IgD-negative memory B cell (primary cell): ENCODE measurements at regions not wholly inside any gene's neighbourhood (a gene's known extent, or its start where the extent isn't known, plus 50 kb on each side); places are given as distances from the start of the nearest gene placed in this dataset.

Source experiments
- H3K27ac Mint-ChIP-seq, 3 donors: one replicate each; pipeline ENCODE4 v1.8.0; 2020 to 2022; ENCODE audit warnings: mild to moderate bottlenecking in 3 of 3, mixed read lengths in 3 of 3, moderate library complexity in 1 of 3
- H3K27me3 Mint-ChIP-seq: one replicate; pipeline ENCODE4 v1.8.0; 2021; ENCODE audit warnings: mixed read lengths
- H3K36me3 Mint-ChIP-seq: one replicate; pipeline ENCODE4 v1.8.0; 2020; ENCODE audit warnings: mild to moderate bottlenecking, mixed read lengths
- H3K4me1 Mint-ChIP-seq, 3 donors: one replicate each; pipeline ENCODE4 v1.8.0; 2020 to 2022; ENCODE audit warnings: mixed read lengths in 3 of 3, mild to moderate bottlenecking in 1 of 3
- H3K4me3 Mint-ChIP-seq, 4 donors: one replicate each; pipeline ENCODE4 v1.8.0; 2020 to 2022; ENCODE audit warnings: mild to moderate bottlenecking in 4 of 4, mixed read lengths in 4 of 4, moderate library complexity in 3 of 4
- H3K9me3 Mint-ChIP-seq, 3 donors: one replicate each; pipeline ENCODE4 v1.8.0; 2020 to 2021; ENCODE audit warnings: mixed read lengths in 3 of 3, mild to moderate bottlenecking in 1 of 3

DNA sequence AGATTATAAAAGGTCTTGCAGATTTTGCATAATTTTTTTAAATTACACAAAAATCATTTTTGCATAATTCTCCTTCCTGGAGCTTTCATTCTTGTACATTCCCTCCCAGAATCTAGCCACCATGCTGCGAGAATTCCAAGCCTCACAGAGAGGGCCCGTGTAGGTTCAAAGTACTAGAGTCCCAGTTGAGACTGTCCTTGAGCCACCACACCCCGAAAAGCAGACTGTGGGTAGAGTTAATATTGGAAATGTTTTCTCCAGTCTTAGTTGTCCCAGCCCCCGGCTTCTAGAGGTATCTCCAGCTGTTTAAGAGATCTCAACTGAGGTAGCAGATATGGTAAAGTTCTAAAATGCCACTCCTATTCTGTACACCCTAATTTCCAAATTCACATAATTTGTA, 407.3 kb upstream of the ANO3 start:
- H3K4me3 Mint-ChIP-seq, result no peak overlapping the region
- H3K27ac Mint-ChIP-seq, result no peak overlapping the region
- peaks cover 1% of the 10 kb centered on the region for H3K27me3 Mint-ChIP-seq
- H3K9me3 Mint-ChIP-seq, result peaks cover 8 to 13% (median 13%) of the 10 kb centered on the region in 3 donors
- H3K4me1 Mint-ChIP-seq, result no peaks in the 10 kb centered on the region
- no peaks in the 10 kb centered on the region for H3K36me3 Mint-ChIP-seq

DNA sequence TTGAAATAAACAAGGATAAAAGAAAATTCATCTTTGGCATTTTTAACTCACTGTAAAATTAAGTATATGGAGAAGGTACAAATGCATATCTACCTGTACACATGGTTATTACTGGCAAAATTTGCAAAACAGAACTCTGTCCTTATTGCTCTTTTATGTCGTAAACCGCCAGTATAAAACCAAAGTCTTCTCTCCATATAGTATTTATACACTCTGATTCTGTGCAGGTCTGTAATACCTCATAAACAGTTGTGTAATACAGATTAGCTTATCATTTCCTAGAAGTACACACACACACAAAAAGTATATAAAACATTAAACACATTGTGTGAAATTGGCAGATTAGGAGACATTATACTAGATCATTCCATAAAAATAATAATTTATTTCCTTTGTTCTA, 406.6 kb upstream of the ANO3 start:
- H3K27me3 Mint-ChIP-seq, result peaks cover 1% of the 10 kb centered on the region
- no peak overlapping the region for H3K27ac Mint-ChIP-seq
- no peaks in the 10 kb centered on the region for H3K4me1 Mint-ChIP-seq
- H3K36me3 Mint-ChIP-seq, result no peaks in the 10 kb centered on the region
- H3K4me3 Mint-ChIP-seq, result no peak overlapping the region
- H3K9me3 Mint-ChIP-seq, result peaks cover 8 to 13% (median 11%) of the 10 kb centered on the region in 3 donors

DNA sequence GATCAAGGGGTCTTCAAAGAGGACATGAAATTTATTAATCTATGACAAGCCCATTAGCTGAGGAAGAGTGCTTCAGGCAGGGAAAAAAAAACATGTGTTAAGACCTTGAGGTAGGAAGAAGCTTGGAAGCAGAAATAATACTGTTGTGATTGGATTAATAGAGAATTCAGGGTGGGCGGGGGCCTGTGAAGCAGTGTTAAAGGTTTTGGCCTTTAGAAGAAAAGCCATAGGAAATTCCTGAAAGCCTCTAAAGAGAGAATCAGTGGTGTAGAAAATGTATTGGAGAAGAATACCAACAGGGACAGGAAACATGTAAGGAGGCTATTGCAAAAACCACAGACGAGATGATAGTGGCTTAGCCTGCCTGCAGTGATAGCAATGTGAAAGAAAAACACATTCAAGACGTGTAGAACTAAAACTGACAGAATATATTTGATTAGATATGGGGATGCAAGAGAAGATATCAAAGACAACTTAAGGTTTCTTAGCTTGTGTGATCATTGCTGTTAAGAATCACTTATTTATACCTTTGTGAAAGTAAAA, 404.4 kb upstream of the ANO3 start:
- H3K4me3 Mint-ChIP-seq, result no peak overlapping the region

DNA sequence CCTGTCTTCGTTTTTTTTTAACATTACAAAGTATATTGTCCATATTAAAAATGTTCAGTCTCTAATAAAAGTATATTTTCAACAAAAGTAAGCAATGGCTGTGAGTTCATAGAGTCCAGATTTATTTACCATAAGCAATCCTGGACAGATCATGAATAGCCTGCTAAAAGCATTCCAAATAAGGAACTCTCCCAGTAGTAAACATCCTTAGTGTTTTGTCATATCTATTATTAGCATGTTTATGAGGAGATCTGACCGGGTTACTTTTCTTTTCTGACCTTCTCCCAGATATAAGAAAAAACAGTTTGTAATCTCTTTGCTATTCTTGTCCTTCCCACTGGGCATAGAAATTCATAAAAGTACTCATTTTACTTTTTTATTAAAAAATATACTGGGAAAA, 403.9 kb upstream of the ANO3 start:
- H3K9me3 Mint-ChIP-seq, result peaks cover 0 to 4% (median 0%) of the 10 kb centered on the region in 3 donors
- H3K27me3 Mint-ChIP-seq, result peaks cover 1% of the 10 kb centered on the region
- no peaks in the 10 kb centered on the region for H3K36me3 Mint-ChIP-seq
- H3K27ac Mint-ChIP-seq, result no peak overlapping the region
- no peaks in the 10 kb centered on the region for H3K4me1 Mint-ChIP-seq
- no peak overlapping the region for H3K4me3 Mint-ChIP-seq

More for the DNA sequence above, 404.4 kb upstream of the ANO3 start:
- Mint-ChIP-seq H3K9me3 (peaks cover 2 to 8% (median 3%) of the 10 kb centered on the region in 3 donors), H3K4me1 (no peaks in the 10 kb centered on the region), H3K27ac (no peak overlapping the region), H3K27me3 (peaks cover 1% of the 10 kb centered on the region), H3K36me3 (no peaks in the 10 kb centered on the region)

DNA sequence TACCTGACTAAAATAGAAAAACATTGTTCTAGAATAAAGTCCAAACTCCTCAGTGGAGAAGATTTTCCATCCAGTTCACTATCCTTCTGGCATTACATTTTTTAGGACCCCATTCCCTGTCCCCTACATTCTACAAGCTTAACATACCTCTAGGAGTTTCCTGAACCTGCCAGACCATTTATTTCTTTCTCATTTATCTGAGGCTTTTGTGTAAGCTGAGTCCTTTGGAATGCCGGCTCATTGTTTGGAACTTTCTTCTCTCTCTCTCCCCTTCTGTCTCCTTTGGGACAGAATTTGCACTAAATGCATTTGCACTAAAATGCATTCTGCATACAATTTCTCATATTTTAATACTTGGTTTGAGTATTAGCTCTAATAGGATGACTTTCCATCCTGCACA, 393.0 kb upstream of the ANO3 start:
- Mint-ChIP-seq H3K27ac (peak overlapping the region in 1 of 3 donors; percentile 52), H3K4me3 (no peak overlapping the region), H3K9me3 (no peaks in the 10 kb centered on the region), H3K36me3 (no peaks in the 10 kb centered on the region), H3K27me3 (no peaks in the 10 kb centered on the region), H3K4me1 (no peaks in the 10 kb centered on the region)

DNA sequence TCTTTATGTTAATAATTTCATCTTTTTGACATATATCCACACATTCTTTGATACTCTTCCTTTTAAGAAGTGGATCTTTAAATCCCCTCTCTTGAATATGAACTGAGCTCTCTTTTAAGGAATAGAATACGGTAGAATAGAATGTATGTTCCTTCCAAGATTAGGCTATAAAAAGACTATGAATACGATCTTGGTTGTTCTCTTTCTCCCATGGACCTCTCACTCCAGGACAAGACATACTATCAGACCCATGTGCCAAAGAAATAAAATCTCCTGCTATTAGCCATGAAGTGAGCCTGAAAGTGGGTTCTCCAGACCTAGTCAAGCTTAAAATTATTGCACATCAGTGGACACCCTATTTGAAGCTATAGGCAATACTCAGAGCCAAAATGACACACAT, 392.2 kb upstream of the ANO3 start:
- no peaks in the 10 kb centered on the region for H3K9me3 Mint-ChIP-seq
- no peak overlapping the region for H3K27ac Mint-ChIP-seq
- H3K36me3 Mint-ChIP-seq, result no peaks in the 10 kb centered on the region
- H3K4me3 Mint-ChIP-seq, result no peak overlapping the region
- H3K27me3 Mint-ChIP-seq, result no peaks in the 10 kb centered on the region
- no peaks in the 10 kb centered on the region for H3K4me1 Mint-ChIP-seq

DNA sequence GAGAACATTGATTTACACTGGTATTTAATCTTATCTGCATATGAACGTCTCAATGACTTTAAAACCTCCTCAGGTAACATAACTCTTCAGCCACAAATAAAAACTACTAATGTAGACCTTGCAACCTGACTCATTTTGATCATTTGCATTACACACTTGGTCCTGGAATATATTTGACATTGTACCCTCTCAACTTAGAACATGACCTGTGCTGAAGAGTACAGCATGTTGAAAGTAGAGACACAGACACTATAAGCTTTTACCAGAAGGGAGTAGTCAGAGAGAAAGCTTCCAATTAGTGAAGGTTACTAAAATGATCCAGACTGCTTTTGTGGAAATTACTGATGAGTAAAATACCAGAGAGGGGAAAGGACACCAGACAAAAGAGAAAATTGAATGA, 390.6 kb upstream of the ANO3 start:
- Mint-ChIP-seq H3K4me3 (no peak overlapping the region), H3K27ac (no peak overlapping the region), H3K4me1 (no peaks in the 10 kb centered on the region), H3K27me3 (no peaks in the 10 kb centered on the region), H3K36me3 (no peaks in the 10 kb centered on the region), H3K9me3 (no peaks in the 10 kb centered on the region)

DNA sequence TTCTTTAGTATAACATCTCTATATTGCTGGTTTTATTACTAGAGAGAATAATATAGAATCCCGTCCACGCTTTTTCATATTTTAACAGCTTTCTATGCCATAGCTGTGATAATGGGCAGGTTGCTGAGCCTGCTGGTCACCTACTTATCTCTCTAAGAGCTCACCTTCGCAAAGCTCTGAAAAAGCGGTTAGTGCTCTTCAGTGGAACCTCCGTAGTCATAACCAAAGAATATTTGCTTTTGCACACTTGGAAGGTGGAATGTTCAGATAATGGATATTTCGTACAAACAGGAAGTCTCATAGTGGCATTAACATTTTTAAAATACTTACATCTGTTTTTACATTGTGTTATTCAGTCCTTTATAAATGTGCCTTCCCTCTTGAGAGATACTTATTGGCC, 388.9 kb upstream of the ANO3 start:
- Mint-ChIP-seq H3K36me3 (no peaks in the 10 kb centered on the region), H3K4me3 (no peak overlapping the region), H3K27ac (no peak overlapping the region), H3K4me1 (no peaks in the 10 kb centered on the region), H3K9me3 (no peaks in the 10 kb centered on the region), H3K27me3 (no peaks in the 10 kb centered on the region)

DNA sequence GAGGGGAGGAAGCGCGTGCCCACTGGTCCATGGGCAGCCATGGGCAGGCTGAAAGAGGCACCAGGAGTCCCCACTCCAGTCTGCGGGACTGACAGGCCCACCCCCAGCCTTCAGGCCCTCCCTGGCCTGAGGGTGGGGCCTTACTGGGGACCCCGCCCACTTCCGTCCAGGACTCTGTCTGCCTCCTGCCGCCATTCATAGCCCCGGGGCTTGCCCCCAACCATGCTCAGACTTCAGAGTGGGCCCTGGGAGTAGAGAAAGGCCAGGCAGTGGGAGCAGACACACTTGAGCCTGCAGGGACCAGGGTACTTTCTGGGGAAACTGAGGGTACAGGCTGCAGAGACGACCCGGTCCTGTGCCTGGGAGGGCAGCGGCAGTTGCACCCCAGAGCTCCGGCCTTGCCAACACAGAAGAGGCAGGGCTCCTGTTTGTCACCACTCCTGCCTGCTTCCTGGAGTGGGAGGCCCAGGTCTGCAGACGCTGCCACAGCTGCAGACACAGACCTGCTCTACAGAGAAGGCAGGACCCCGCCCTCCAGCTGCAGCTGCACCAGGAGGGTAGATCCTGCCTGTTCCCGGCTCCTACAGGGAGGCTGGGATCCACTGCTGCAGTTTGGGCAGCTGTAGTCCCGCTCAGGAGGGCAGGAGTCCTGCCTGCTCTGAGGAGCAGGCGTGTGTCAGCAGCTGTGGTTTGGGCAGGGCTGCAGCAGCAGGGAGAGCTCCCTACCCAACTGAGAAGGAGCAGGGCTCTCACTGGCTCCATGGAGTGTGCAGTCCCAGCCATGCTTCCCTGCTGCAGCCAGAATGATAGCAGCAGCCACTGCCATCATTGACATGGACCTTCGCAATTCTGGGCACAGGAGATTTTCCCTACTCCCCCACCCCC, 387.9 kb upstream of the ANO3 start:
- peaks cover 0 to under 1% (median 0%) of the 10 kb centered on the region in 3 donors for H3K9me3 Mint-ChIP-seq
- H3K36me3 Mint-ChIP-seq, result no peaks in the 10 kb centered on the region
- no peaks in the 10 kb centered on the region for H3K27me3 Mint-ChIP-seq
- H3K4me3 Mint-ChIP-seq, result no peak overlapping the region
- H3K27ac Mint-ChIP-seq, result no peak overlapping the region
- H3K4me1 Mint-ChIP-seq, result no peaks in the 10 kb centered on the region

DNA sequence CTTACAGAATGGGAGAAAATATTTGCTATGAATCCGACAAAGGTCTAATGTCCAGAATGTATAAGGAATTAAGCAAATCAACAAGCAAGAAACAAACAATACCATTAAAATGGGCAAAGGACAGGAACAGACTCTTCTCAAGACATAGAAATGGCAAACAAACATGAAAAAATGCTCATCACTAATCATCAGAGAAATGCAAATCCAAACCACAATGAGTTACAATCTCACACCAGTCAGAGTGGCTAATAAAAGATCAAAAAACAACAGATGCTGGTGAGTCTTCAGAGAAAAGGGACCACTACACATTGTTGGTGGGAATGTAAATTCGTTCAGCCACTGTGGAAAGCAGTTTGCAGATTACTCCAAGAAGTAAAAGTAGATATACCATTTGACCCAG, 382.0 kb upstream of the ANO3 start:
- no peak overlapping the region for H3K4me3 Mint-ChIP-seq
- no peaks in the 10 kb centered on the region for H3K4me1 Mint-ChIP-seq
- H3K9me3 Mint-ChIP-seq, result peaks cover 0 to 3% (median 0%) of the 10 kb centered on the region in 3 donors
- H3K27me3 Mint-ChIP-seq, result no peaks in the 10 kb centered on the region
- no peak overlapping the region for H3K27ac Mint-ChIP-seq
- peaks cover 1% of the 10 kb centered on the region for H3K36me3 Mint-ChIP-seq

DNA sequence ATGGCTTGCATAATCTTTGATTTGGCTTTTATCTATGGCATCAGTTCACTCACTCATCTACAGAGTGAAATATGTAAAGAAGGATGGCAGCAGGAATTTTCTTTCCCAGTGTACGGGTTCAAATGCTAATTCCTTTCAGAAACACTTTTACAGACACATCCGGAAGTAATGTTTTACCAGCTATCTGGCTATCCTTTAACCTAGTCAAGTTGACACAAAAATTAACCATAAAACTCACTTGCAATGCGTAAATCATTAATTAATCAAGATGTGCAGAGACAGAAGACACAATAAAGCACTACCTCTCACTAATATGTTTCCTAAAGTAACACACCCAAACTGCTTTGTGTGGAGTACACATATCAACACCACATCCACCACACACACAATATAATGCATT, 378.9 kb upstream of the ANO3 start:
- H3K27ac Mint-ChIP-seq, result no peak overlapping the region
- H3K4me1 Mint-ChIP-seq, result no peaks in the 10 kb centered on the region
- H3K4me3 Mint-ChIP-seq, result no peak overlapping the region
- peaks cover 0 to 3% (median 0%) of the 10 kb centered on the region in 3 donors for H3K9me3 Mint-ChIP-seq
- H3K36me3 Mint-ChIP-seq, result peaks cover 1% of the 10 kb centered on the region
- no peaks in the 10 kb centered on the region for H3K27me3 Mint-ChIP-seq

DNA sequence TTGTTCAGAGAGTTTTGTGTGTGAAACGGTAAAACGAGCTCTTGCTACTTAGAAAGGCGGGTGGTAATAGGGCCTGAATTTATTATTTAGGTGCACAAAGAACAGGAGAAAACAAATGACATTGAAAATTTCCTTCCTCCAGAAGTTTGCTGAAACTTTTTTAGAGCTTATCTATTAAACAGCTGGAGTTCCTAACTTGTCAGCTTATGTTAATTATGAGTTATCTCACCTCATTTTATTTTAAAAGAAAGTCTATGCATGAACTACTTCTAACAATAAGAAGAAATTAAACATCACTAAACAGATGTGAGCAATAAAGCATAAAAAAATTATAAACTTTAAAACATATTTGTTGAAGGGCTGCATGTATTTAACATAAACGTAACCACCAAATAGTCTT, 373.9 kb upstream of the ANO3 start:
- H3K4me3 Mint-ChIP-seq, result no peak overlapping the region
- no peaks in the 10 kb centered on the region for H3K4me1 Mint-ChIP-seq
- H3K27ac Mint-ChIP-seq, result no peak overlapping the region
- no peaks in the 10 kb centered on the region for H3K9me3 Mint-ChIP-seq
- peaks cover 1% of the 10 kb centered on the region for H3K36me3 Mint-ChIP-seq
- no peaks in the 10 kb centered on the region for H3K27me3 Mint-ChIP-seq

DNA sequence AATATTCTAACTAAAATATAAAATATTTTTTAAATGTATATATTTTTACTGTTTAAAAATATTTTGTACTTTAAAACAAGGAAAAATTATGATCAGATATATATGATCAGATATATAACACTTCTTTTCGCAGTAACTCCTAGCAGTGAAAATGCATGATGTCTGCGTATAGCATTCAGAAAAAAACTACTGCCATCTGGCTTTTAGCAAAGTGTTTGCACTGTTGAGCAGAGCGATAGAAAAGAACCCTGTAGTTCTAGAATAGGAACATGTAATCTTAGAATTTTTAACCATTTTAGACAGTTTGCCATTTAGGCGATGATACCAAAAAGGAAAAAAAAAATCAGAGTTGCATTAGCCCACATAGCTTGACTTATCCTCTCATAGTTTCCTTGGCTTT, 370.4 kb upstream of the ANO3 start:
- Mint-ChIP-seq H3K27ac (no peak overlapping the region), H3K9me3 (no peaks in the 10 kb centered on the region), H3K4me3 (no peak overlapping the region), H3K36me3 (no peaks in the 10 kb centered on the region), H3K4me1 (no peaks in the 10 kb centered on the region), H3K27me3 (no peaks in the 10 kb centered on the region)

DNA sequence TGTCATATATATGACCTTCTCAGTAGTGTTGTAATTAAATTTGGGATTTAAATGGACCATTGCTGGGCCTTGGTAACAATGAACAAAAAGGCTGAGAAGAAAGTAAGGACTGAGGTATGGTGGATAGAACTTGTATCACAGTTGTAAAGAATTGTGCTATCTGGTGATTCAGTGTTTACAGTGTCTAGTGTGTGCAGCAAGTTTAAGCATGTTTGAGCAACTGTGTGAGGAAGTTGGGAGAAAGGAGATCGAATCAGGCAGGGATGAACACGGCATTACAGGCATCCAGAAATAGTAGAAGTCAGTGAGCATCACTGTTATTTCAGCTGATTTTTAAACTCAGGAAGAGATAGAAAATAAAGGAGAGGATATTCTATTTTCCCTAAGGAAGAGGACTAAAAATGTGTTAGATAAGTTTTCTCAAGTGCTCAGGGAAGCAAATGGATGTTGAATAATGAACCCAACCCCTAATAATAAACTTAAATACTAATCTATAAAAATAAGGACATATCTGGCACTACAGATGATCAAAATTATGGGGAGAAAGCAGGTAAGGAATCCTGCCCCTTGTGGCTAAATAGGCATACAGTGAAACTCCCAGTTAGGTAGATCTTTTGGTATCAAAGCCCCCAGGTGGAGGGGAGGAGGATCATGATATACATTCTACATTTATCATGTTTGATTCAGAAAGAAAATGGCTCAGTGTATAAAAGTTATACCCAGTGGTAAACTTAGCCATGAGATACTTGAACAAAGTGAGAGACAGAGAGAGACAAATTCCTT, 361.0 kb upstream of the ANO3 start:
- Mint-ChIP-seq H3K4me3 (no peak overlapping the region), H3K27me3 (no peaks in the 10 kb centered on the region), H3K27ac (no peak overlapping the region), H3K9me3 (no peaks in the 10 kb centered on the region), H3K36me3 (no peaks in the 10 kb centered on the region), H3K4me1 (no peaks in the 10 kb centered on the region)

DNA sequence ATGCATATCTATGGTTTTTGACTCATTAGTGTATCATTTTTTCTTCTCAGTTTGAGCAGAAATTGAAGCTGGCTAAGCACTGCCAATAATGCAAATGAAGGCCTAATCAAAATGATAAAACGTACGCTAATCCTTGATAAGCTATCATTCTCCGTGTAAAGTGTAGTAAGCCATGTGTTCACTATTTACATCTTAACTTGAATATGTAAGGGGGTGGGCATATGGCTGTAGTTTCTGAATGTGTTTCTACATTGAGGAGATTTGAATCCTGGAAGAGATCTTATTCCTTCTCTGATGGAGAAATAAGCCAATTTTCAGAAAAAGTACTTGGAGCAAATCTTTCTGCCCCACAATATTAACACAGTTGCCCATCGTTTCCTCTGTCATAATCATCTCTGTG, 351.8 kb upstream of the ANO3 start:
- H3K27ac Mint-ChIP-seq, result no peak overlapping the region
- peaks cover 1% of the 10 kb centered on the region for H3K36me3 Mint-ChIP-seq
- peaks cover 2 to 11% (median 5%) of the 10 kb centered on the region in 3 donors for H3K4me1 Mint-ChIP-seq
- no peaks in the 10 kb centered on the region for H3K9me3 Mint-ChIP-seq
- H3K27me3 Mint-ChIP-seq, result no peaks in the 10 kb centered on the region
- H3K4me3 Mint-ChIP-seq, result no peak overlapping the region
